NCI-H2196 (cell line): ENCODE measurements at regions not wholly inside any gene's neighbourhood (a gene's known extent, or its start where the extent isn't known, plus 50 kb on each side); places are given as distances from the start of the nearest gene placed in this dataset.

Experiments
- DNase-seq: peaks from one replicate; lab custom pipeline; 2025; ENCODE audit not compliant: unreplicated experiment; lab: John Stamatoyannopoulos, UW

DNA sequence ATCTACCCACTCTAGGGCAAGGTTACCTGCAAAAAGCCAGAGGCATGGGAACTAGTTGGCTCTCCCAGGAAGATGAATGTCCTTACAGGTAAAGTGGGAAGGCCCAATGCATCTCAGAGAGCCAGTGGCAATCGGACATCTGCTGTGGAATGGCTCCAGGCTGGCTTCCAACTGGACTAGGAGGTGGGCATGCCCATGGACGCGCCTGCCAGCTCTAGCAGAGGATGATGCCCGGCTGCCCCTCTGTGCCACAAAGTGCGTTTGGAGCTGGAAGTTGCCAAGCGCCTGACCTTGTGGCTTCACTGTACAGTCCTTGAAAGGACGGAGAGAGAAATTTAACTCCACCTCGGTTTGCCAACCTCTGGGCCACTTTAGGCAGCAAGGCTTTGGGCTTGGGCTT, 84.4 kb downstream of the NR2F2 start:
- no peak for DNase-seq

DNA sequence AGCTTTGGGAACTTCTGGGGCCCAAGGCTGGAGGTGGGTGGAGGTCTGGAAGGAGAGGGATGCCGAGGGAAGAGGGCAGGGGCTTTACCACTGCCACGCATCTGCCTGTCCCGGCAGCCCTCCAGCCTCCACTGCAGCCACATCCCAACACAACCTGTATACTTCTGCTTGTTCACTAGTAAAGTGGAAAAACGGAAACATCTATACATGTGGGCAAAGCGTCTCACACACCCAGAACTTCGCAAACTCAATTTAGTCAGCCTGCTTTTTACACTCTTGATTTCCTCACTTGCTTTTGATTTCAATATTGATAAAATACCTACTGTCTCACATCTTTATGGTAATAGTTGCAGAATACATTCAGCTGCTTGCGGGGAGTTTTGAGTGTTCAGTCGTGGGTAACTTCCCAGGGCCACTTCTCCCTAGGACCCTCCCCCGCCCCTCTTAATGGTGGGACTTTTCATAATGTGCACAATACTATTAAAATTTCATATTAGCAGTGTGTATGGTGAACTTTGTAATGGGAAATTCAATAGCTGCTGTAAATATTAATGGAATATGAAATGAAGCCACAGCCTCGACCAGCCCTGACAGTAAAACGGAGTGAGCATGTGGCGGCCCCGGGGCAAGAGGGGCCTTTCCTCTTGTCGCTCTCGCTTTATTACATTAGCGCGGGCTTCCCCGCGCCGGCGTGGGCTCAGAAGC, 85.2 kb downstream of the NR2F2 start:
- no peak for DNase-seq

- DNase-seq = no peak
Observed at GRCh38 chr15:96416218-96416933, 85.9 kb downstream of the NR2F2 start.

DNA sequence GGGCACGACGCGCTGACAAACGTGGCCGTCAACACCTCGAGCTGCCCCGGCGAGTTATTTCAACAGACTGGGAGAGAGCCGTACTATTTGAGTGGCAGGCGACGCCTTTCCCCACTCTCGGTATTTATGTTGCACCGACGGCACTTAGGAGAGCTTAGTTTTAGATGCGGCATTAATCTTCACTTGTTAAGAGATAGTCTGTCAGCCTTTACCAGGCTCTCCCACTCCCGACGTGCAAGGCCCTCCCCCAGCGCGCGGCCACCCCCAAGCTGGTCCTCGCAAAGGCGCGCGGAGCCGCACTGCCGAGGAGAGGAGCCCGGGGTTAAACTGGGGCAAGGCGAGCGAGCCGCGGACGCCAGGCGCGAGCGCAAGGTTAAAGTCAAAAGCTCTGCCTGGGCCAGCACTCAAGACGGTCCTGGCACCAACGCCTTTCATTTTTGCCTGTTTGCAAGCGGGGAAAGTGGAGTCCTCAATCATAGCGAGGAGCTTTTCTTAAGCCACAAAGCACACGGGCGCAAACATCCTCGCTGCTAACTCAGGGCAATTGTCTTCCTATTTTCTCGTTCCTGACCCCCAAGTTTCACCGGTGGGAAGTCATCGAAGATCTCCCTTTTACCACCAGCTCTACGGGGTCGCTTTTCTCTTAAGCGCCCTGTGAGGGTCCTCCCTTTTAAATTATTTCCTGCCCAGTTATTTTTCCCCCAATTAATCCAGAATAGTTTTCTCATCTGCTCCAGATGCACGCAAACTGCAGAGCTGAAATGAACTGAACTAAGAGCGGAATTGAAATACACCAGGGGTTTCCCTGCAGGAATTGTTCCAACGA, 86.6 kb downstream of the NR2F2 start:
- no peak for DNase-seq

DNA sequence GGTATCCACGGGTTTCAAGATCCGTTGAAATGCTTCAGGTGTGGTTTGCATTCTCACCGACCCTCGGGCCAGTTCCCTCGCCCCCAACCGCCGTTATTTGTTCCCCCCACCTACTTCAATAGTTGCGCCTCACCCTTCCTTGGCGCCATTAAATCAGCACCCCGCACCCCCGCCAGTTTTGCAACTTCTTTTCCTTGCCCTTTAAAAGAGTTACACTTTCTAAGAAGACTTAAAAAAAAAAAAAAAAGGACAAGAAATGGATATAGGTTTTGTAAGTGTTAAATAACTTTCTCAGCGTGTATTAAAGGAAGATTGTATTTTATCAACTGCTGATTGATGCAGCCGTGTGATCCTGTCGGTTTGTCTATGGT, 87.2 kb downstream of the NR2F2 start:
- no peak for DNase-seq

DNA sequence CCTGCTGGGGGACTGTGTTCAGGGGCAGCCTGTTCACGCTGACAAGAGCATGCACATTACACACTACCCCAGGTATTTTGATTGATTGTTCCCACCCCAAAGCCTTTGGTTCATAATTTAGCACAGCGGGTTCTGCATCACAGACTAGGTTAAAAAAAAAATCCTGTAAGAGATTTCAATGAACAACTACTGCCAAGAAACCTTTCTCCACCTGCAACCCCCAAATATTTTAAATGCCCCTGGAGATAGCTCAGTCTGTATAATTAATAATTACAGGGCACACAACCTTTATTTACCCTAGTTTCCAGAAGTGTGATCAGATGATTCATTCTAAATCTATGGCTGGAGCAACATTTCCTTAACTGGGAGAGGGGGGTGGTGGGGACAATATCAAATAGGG, 87.6 kb downstream of the NR2F2 start:
- no peak for DNase-seq

GRCh38 chr15:96421178-96421601, 90.7 kb downstream of the NR2F2 start:
- no peak for DNase-seq

GRCh38 chr15:96422125-96422524, 91.6 kb downstream of the NR2F2 start:
- no peak for DNase-seq

DNA sequence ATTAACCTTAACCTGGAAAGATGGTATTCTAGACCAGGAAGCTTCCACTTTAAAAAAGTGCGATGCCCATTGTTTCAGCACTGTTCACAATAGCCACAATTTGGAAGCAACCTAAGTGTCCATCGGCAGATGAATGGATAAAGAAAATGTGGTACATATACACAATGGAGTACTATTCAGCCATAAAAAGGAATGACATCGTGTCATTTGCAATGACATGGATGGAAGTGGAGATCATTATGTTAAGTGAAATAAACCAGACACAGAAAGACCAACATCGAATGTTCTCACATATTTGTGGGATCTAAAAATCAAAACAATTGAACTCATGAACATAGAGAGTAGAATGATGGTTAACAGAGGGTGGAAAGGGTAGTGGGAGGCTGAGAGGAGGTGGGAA, 94.2 kb downstream of the NR2F2 start:
- DNase-seq = no peak

DNA sequence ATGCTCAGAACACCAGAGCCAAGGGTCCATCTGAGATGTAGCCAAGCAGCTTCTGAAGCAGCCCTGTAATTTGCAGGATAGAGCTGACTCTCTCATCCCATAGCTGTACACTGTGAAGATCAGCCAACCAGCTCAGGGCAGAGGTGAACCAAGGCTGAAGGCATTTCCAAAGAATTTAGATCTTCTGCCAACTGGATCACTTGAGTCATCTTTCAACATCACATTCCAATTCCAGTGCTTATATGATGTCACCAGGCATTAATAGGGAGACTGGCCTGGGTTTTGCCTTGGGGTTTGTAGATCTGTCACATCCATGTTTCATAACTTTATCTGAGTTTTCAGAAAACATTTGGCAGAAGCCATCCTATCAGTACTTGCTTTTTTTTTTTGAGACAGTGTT, 98.2 kb downstream of the NR2F2 start:
- DNase-seq = no peak

DNA sequence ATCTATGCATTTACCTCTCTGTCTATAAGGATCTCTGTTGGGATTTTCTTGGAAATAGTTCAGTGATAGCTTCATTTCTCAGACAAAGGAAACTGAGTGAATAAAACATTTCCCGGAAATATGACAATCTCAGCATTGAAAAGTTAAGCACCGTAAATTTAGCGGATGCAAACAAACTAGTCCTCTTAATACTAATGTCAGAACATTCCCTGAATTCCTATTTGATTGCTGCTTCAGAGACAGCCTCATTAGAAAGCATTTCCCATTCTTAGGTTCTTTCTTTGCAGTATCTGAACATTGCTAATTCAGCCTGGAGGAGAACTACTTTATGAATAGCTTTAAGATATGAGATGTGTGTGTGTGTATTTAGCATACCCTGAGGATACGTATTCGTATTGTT, 101.3 kb downstream of the NR2F2 start:
- no peak for DNase-seq

GRCh38 chr15:96435022-96435421, 104.5 kb downstream of the NR2F2 start:
- no peak for DNase-seq

DNA sequence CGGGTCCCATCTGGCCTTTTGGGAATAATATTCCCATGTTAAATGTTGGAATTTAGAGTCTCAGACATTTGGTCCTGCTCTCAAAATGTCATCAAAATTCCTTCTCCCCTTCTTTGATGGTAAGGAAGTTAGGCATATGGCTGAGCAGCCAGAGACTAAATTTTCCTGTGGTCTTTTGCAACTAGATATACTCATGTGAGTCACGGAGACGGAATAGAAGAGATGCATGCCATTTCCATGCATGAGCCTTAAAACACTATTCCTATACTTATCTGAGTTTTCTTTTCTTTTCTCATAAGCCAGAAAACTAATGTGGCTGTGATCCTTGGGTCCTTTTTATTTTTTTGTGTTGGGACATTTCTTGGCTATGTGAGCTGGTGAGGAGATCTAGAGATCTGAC, 105.3 kb downstream of the NR2F2 start:
- DNase-seq = no peak

GRCh38 chr15:96440978-96441377, 110.5 kb downstream of the NR2F2 start:
- DNase-seq = no peak

- DNase-seq = no peak
Observed at GRCh38 chr15:96442076-96442475, 111.6 kb downstream of the NR2F2 start.

DNA sequence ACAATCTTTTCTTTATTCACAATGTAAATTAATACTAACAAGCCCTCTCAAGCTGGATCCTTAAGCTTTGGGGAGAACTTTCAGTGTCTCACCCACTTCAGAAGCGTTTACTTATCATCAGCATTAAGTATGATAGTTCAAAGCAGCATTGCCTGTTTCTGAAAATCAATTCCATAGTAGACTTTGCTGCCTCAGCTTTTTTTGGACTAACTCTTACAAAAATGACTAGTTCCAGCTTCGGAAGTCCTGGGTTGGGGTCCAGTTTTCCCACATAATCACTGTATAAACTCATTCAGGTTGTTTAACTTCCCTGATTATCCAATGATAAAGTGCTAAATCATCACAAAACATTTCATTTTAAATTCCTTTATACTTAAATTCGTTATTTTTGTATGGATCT, 114.4 kb downstream of the NR2F2 start:
- no peak for DNase-seq

- no peak for DNase-seq
Observed at GRCh38 chr15:96448923-96449322, 118.4 kb downstream of the NR2F2 start.

GRCh38 chr15:96457841-96458240, 127.3 kb downstream of the NR2F2 start:
- no peak for DNase-seq

GRCh38 chr15:96460106-96460505, 129.6 kb downstream of the NR2F2 start:
- no peak for DNase-seq

DNA sequence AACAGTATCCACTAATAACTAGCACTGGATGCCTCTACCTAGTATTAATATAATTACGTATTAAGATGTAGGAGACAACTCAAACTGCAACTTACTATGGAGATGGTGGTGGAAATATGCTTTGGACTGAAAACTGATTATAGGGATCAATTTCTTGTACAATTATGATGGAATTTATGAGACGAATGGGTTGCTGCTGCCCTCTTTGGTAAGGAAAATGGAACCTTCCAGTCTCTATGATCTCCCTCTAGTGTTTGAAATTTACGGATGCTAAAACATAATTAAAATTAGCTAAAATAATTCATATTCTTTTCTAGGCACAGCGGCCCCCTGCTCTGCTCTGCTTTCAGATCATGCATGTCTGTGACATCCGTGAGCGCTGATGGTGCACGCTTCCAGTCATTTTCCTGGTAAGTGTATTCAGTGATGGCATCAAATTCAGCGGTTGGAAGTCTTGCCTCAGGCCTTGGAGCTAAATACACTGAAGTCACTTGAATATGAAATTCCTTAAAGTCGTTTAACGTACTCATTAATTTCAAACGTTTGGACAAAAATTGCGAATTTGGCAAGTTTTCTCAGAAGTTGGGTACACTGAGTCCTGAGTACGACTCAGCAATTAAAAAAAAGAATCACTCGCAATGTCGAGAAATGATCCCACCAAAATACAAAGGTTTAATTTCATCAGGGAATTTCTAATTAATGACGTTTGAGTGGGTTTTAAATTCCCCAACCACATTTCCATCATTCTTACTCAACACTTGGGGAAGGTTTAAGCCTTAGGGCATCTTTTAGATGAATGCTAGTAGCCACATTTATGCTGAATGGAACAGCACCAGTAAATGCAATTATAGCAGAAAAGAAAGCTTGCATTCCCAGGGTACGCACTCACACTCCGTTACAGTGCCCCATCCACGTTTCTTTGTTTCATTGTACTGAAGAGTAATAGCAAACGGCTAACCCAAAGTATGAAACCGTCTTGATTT, 132.6 kb downstream of the NR2F2 start:
- DNase-seq = no peak
